HG02678 (cell line): ENCODE measurements at regions not wholly inside any gene's neighbourhood (a gene's known extent, or its start where the extent isn't known, plus 50 kb on each side); places are given as distances from the start of the nearest gene placed in this dataset.

Experiments used
- ATAC-seq: cut with Tn5 transposase; IDR thresholded peaks from one replicate; pipeline ENCODE4 v1.9.1; 2021; ENCODE audit warnings: mild to moderate bottlenecking, moderate library complexity; ENCODE audit not compliant: unreplicated experiment

DNA sequence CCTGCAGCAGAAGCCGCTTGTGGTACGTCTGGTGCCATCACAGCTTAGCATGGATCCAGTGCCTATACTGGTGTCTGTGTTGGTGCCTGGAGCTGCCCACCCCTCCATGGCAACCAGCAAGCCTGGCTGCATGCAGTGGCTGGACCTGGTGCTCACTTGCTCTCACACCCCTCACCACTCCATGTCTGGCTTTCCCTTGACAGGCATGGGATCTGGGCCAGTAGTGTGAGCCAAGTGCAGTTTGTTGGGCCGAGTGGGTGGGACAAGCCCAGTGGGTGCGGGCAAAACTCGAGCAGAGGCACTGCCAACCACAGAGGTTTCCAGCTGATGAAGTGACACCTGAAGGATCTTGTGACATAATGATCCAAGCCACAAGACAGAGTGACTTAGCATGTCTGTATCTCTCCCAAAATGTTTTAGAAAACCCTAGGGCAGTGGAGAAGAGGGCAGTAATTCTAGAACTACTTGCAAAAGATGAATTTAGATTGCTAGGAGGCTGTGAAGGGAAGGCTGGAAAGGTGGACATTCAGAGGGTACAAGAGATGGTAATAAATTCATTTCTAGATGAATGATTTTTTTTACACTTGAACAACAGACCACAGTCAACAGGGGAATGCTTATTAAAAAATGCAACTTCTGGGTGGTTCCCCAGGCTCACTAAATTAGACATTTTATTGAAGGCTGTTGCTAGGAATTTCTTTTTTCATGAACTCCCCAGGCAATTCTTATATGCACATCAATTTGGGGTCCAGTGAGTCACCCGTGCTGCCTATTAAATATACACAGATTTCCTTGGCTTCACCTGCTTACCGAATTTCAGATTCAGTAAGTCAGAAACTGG lies 660.3 kb downstream of the TLR4 start:
- no peak for ATAC-seq

- ATAC-seq: no peak
Measured at GRCh38 chr9:118366228-118366627, 662.0 kb downstream of the TLR4 start.

GRCh38 chr9:118367383-118367782 lies 663.2 kb downstream of the TLR4 start:
- ATAC-seq: peak; percentile 44

- no peak for ATAC-seq
Measured at GRCh38 chr9:118384531-118385100, 680.4 kb downstream of the TLR4 start.

DNA sequence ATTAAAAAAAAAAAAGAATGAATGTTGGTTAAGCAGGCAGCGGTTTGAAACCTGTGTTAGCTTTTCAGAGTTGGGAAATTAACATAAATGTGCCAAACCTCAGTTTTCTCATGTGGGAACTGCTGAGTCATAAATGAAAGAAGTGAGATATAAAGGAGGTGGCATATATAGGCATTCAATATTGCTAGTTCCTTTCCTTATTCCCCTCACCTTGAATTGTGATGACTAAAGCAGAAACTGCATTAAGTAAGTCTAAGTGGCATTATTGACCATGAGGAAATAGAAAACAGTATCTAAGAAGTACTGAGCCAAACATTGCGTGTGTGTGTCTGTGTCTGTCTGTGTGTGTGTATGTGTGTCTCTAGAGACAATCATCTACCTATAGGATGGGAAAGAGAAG lies 691.2 kb downstream of the TLR4 start:
- ATAC-seq: peak; percentile 73

DNA sequence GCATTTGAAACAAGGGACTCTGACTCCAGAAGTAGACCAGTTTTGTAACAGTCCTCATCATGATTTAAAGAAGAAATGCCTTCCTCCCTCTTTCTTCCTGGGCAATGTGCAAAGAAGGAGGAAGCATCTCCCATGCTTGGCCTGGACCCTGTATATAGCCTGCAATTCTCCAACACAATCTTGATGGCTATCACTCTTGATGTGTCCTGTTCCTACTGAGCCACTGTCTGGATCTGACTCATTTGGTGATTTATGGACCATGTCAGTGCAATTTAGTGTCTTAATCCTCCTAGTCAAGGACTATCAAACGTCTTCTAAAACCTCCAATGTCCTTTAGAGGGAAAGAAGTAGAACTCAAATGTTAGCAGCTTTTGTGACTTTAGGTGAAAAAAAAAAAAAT lies 697.3 kb downstream of the TLR4 start:
- no peak for ATAC-seq

GRCh38 chr9:118414676-118415075 lies 710.5 kb downstream of the TLR4 start:
- no peak for ATAC-seq

GRCh38 chr9:118418887-118419565 lies 714.8 kb downstream of the TLR4 start:
- ATAC-seq: no peak

GRCh38 chr9:118419676-118420075 lies 715.5 kb downstream of the TLR4 start:
- ATAC-seq: no peak

DNA sequence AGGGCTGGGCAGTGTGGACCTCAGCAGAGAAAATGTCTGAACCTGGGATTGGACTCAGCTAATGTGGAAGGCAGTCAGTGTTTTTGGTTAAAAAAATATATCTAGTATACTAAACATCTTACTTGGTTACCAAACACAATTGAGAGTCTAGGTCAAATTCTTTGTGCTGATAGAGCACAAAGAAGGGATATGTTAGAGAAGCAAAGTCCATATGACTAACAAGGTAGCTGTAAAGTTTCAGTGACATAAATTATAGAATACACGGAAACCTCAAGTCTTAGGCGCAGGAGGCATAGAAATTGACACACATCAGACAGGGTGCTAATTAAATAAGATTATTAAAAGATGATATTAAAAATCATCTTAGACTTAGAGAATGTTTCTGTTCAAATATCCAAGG lies 718.3 kb downstream of the TLR4 start:
- ATAC-seq: no peak

GRCh38 chr9:118423021-118423420 lies 718.8 kb downstream of the TLR4 start:
- ATAC-seq: no peak

DNA sequence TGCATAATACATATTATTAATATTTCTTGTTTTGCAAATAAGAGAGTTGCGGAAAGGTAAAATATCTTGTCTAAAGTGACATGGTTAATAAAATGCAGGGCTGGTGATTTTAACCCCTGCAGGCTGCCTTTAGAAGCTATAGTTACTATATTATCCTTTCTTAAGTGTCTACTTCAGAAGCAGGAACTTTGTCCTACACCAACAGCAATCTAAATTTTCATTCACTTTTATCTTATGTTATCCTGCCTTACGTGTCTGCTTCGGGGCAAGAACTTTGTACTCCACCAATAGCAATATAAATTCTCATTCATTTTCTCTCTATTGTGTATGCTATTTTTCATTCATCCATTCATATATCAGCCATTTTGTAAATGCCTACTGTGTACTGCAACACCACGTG lies 719.5 kb downstream of the TLR4 start:
- ATAC-seq: no peak

- ATAC-seq: no peak
Measured at GRCh38 chr9:118426772-118427171, 722.6 kb downstream of the TLR4 start.

GRCh38 chr9:118438810-118439209 lies 734.6 kb downstream of the TLR4 start:
- ATAC-seq: no peak

DNA sequence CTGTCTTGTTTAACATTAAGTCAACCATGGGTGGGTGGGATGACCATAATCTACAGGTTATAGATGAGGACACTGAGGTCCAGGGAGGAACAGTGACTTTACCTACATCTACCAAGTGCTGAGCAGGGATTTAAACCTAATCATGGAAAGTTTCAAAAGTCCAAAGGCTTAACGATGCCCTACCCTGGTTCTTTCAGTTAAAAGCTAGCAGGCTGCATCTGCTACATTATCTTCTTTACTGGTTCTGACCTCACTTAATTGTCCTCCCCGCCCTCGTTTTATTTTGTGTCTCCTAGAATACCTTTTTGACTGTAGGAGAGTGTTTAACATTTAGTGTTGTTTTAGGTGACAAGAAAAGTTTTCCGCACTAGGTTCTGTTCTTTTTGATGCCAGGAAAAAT lies 735.2 kb downstream of the TLR4 start:
- no peak for ATAC-seq

DNA sequence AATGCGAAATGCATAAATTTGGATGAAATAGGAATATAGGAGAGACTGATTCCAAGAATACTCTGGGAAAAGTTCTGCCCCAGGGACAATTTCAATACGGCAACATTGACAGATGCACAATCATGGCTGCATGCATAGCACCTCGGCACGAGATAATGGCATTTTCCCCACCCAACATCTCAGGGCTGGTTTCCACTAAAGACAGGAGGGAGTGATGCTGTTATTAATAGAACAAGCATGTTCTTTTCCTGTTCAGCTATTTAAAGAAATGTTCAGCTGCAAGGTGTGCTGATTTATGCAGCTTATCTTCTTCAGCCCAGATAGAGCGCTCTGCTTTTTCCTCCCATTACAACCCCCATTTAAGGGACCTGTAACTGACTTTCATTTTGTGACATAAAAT lies 740.2 kb downstream of the TLR4 start:
- no peak for ATAC-seq

GRCh38 chr9:118446943-118447639 lies 742.9 kb downstream of the TLR4 start:
- ATAC-seq: no peak

DNA sequence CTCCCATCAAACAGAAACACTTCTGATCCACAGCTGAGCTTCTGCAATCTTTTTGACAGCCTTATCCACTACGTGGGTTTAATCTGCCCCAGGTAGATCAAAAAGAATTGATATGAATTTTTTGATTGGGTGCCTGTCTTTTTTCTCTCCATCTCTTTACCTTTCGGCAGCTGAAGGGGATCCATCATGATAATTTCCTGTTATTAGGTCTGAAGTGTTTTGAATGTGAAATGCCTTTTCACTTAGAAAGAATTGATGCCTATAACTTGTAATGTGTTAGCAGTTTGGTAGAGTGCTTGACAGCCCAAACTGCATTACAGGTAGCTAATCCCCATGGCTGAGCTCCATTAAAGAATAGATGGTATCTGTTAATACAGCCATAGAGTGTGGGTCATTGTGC lies 745.4 kb downstream of the TLR4 start:
- no peak for ATAC-seq

DNA sequence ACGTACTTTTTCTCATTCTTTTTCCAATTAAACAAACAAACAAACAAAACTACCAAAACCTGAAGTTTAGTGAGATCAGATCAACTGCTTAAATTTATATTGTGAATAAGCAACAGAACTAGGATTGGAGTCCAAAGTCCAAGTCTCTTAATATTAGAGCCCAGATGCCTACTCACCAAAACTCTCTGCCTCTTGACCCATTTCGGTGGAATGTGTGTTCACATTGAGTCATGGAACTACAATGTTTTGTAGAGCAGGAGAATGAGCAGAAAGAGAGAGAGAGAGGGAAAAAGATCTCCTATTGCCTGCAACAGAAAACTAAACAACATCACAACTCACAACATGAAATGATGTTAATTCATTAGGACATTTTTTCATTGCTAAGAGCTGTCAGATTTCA lies 751.1 kb downstream of the TLR4 start:
- ATAC-seq: no peak

GRCh38 chr9:118455788-118456187 lies 751.6 kb downstream of the TLR4 start:
- ATAC-seq: no peak

- no peak for ATAC-seq
Measured at GRCh38 chr9:118457171-118458000, 753.2 kb downstream of the TLR4 start.
